ENCODE measurements at regions not wholly inside any gene's neighbourhood (a gene's known extent, or its start where the extent isn't known, plus 50 kb on each side); places are given as distances from the start of the nearest gene placed in this dataset.
A peak's percentile ranks its signal among the peaks of the same experiment; 100 is the strongest.

- H3K9me3 ChIP-seq (ENCODE audit: control insufficient read depth, insufficient read depth, low read length): no peaks in the 10 kb centered on the region
- peak overlapping the region; percentile 61 for H3K9ac ChIP-seq (ENCODE audit: low read depth, low read length)
- H3K79me1 ChIP-seq (ENCODE audit: low read depth in 1 of 2, low read length in 2 of 2): peaks cover 0 to 12% of the 10 kb centered on the region in 2 experiments; a peak in 1 of 4 replicates
- peak overlapping the region; percentile 53 for H3K4me2 ChIP-seq (ENCODE audit: low read depth, low read length)
- dilution Hi-C loops (cut with HindIII; ENCODE audit: low sequenced_read_pairs, unreplicated experiment) (no loop called here), intact Hi-C loops (cut with micrococcal nuclease) (loop anchor here (1.0 to 5.0 kb wide), 4 partner anchors 19 to 111 kb away; no protein-coding TSS in a partner anchor), in situ Hi-C loops (cut with MboI; ENCODE audit: low sequenced_read_pairs) (loop anchor here (5.0 kb wide), 1 partner anchor 110 kb away; no protein-coding TSS in a partner anchor)
- H4K8ac ChIP-seq (ENCODE audit: low read depth in 2 of 2, low read length in 2 of 2): peak overlapping the region; percentile 13 to 71
- peak; percentile 84 for ATAC-seq (ENCODE audit: low read depth)
- BruUV-seq (replicated peaks): TSS peak; percentile 88
- peak overlapping the region; percentile 66 for H2BK120ac ChIP-seq (ENCODE audit: low read depth, low read length)
- no peak overlapping the region for H2AK5ac ChIP-seq (ENCODE audit: low read depth, low read length)
- no peaks in the 10 kb centered on the region for H3K27me3 ChIP-seq (ENCODE audit: control insufficient read depth, insufficient read depth, low read length)
- peak overlapping the region; percentile 78; the same call in 1 of the 2 replicates for H3K14ac ChIP-seq (replicated peaks; ENCODE audit: low read depth, low read length)
- H3K36me3 ChIP-seq (ENCODE audit: control insufficient read depth, insufficient read depth, low read length): peaks cover 3% of the 10 kb centered on the region; the same call in 1 of the 2 replicates
- H4K5ac ChIP-seq (ENCODE audit: low read depth, low read length): peak overlapping the region; percentile 34
- H3K4ac ChIP-seq (ENCODE audit: low read depth, low read length): peak overlapping the region; percentile 73
- peak overlapping the region; percentile 90; the same call in 1 of the 2 replicates for H3K23ac ChIP-seq (ENCODE audit: low read depth, low read length)
- DNase-seq: peak; percentile 98
- H2BK5ac ChIP-seq (ENCODE audit: low read depth, low read length, poor library complexity, severe bottlenecking): peak overlapping the region; percentile 75
- POLR2A ChIA-PET (ENCODE audit: unreplicated experiment): no interaction called here
- peak overlapping the region; percentile 54 for H3K27ac ChIP-seq (ENCODE audit: insufficient read depth, low read length)
- peak overlapping the region; percentile 22; the same call in 1 of the 3 replicates for H2BK15ac ChIP-seq (ENCODE audit: low read depth, low read length)
- H3K4me1 ChIP-seq (ENCODE audit: control insufficient read depth, insufficient read depth, low read length): peaks cover 10% of the 10 kb centered on the region
- 0% methylated on average over 1 of the region's 51 CpGs; no CpG with 5 or more reads in 1 of the 2 experiments for WGBS, 2 experiments (ENCODE audit: extremely low coverage in 2 of 2, insufficient read length in 1 of 2)
- peak overlapping the region; percentile 58 for H3K4me3 ChIP-seq (ENCODE audit: insufficient read depth, low read depth, low read length)
- H2AK9ac ChIP-seq (replicated peaks; ENCODE audit: low read depth, low read length, poor library complexity): peak overlapping the region; percentile 88
- CTCF ChIA-PET: no interaction called here
- no peaks in the 10 kb centered on the region for H3K9me1 ChIP-seq (ENCODE audit: insufficient read depth, low read length)
- H2BK20ac ChIP-seq (ENCODE audit: low read depth, low read length): peak overlapping the region; percentile 78
- peaks cover 6% of the 10 kb centered on the region; the same call in 1 of the 2 replicates for H4K20me1 ChIP-seq (ENCODE audit: insufficient read depth, low read length)
- peak overlapping the region; percentile 62 for H3K18ac ChIP-seq (ENCODE audit: low read depth, low read length)
- peak overlapping the region; percentile 88; the same call in 1 of the 2 replicates for H4K91ac ChIP-seq (ENCODE audit: insufficient read depth, low read depth, low read length)
- H3K56ac ChIP-seq (ENCODE audit: extremely low read depth, insufficient read depth, low read length): peak overlapping the region; percentile 37; the same call in 1 of the 2 replicates
- peak overlapping the region; percentile 93 for H2AFZ ChIP-seq (replicated peaks; ENCODE audit: low read length, poor library complexity)
- TF ChIP-seq RCOR1 (IDR thresholded peaks at IDR 0.05; ENCODE audit: insufficient replicate concordance, low read length) (no peak), MAFK (IDR thresholded peaks at IDR 0.05; ENCODE audit: low read depth, low read length) (no peak), POLR2A (IDR thresholded peaks at IDR 0.05; ENCODE audit: low read depth, low read length) (peak; percentile 56), CEBPB (IDR thresholded peaks at IDR 0.05; ENCODE audit: low read depth, low read length) (no peak), NFE2L2 (IDR thresholded peaks at IDR 0.05; ENCODE audit: low read depth, low read length) (no peak), FOS (IDR thresholded peaks at IDR 0.05; ENCODE audit: low read depth, low read length) (no peak), RAD21 (IDR thresholded peaks at IDR 0.05; ENCODE audit: low read length) (peak; percentile 31), BHLHE40 (IDR thresholded peaks at IDR 0.05; ENCODE audit: low read depth, low read length) (no peak), SMC3 (IDR thresholded peaks at IDR 0.05; ENCODE audit: low read depth, low read length) (peak; percentile 16; the same call in 1 of the 2 replicates), MAZ (IDR thresholded peaks at IDR 0.05; ENCODE audit: borderline replicate concordance, low read depth, low read length) (peak; percentile 72)
- TF ChIP-seq, protein P1, sequence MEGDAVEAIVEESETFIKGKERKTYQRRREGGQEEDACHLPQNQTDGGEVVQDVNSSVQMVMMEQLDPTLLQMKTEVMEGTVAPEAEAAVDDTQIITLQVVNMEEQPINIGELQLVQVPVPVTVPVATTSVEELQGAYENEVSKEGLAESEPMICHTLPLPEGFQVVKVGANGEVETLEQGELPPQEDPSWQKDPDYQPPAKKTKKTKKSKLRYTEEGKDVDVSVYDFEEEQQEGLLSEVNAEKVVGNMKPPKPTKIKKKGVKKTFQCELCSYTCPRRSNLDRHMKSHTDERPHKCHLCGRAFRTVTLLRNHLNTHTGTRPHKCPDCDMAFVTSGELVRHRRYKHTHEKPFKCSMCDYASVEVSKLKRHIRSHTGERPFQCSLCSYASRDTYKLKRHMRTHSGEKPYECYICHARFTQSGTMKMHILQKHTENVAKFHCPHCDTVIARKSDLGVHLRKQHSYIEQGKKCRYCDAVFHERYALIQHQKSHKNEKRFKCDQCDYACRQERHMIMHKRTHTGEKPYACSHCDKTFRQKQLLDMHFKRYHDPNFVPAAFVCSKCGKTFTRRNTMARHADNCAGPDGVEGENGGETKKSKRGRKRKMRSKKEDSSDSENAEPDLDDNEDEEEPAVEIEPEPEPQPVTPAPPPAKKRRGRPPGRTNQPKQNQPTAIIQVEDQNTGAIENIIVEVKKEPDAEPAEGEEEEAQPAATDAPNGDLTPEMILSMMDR (conservative IDR thresholded peaks at IDR 0.05; ENCODE audit: low read depth, low read length): peak; percentile 18; the same call in 1 of the 2 replicates
- TF ChIP-seq, protein P2, sequence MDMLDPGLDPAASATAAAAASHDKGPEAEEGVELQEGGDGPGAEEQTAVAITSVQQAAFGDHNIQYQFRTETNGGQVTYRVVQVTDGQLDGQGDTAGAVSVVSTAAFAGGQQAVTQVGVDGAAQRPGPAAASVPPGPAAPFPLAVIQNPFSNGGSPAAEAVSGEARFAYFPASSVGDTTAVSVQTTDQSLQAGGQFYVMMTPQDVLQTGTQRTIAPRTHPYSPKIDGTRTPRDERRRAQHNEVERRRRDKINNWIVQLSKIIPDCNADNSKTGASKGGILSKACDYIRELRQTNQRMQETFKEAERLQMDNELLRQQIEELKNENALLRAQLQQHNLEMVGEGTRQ (IDR thresholded peaks at IDR 0.05; ENCODE audit: low read depth, low read length): no peak
- TF ChIP-seq, protein P3, sequence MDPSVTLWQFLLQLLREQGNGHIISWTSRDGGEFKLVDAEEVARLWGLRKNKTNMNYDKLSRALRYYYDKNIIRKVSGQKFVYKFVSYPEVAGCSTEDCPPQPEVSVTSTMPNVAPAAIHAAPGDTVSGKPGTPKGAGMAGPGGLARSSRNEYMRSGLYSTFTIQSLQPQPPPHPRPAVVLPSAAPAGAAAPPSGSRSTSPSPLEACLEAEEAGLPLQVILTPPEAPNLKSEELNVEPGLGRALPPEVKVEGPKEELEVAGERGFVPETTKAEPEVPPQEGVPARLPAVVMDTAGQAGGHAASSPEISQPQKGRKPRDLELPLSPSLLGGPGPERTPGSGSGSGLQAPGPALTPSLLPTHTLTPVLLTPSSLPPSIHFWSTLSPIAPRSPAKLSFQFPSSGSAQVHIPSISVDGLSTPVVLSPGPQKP (IDR thresholded peaks at IDR 0.05; ENCODE audit: borderline replicate concordance, low read depth, low read length): no peak
Observed at GRCh38 chr6:165987483-165988301, 180.0 kb downstream of the TBXT start.
